ENCODE measurements at regions not wholly inside any gene's neighbourhood (a gene's known extent, or its start where the extent isn't known, plus 50 kb on each side); places are given as distances from the start of the nearest gene placed in this dataset.

DNA sequence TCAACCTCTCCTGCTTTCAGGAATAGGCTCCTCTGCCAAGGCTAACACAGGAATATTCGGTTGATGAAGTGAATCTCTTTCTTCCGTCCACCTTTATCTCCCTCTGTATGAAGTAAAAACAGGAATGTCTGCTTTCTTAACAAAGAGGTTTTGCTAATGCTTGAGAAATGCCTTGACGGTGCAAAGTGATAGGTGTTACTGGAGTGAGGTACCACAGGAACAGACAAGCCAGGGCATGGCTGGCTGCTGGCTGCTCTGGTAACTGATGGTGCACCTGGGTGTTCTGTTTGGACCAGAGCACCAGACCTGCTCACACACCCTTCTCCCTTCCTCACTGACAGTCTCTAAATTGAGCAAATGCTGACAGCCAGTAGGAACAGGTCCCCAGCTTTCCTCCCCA lies 174.0 kb upstream of the FBXL4 start:
- 41 to 54% (median 45%) methylated on average over 3 of the region's 3 CpGs for WGBS, 4 donors
- Histone ChIP-seq H3K4me1 (replicated peaks in 1 of 2) (no peaks in the 10 kb centered on the region), H3K36me3 (replicated peaks in 1 of 2) (no peaks in the 10 kb centered on the region), H3K4me3 (no peak overlapping the region), H3K27ac (no peak overlapping the region), H3K9me3 (replicated peaks in 1 of 3) (no peaks in the 10 kb centered on the region), H3K27me3 (no peaks in the 10 kb centered on the region)
- DNase-seq = no peak
- TF ChIP-seq, protein P1, sequence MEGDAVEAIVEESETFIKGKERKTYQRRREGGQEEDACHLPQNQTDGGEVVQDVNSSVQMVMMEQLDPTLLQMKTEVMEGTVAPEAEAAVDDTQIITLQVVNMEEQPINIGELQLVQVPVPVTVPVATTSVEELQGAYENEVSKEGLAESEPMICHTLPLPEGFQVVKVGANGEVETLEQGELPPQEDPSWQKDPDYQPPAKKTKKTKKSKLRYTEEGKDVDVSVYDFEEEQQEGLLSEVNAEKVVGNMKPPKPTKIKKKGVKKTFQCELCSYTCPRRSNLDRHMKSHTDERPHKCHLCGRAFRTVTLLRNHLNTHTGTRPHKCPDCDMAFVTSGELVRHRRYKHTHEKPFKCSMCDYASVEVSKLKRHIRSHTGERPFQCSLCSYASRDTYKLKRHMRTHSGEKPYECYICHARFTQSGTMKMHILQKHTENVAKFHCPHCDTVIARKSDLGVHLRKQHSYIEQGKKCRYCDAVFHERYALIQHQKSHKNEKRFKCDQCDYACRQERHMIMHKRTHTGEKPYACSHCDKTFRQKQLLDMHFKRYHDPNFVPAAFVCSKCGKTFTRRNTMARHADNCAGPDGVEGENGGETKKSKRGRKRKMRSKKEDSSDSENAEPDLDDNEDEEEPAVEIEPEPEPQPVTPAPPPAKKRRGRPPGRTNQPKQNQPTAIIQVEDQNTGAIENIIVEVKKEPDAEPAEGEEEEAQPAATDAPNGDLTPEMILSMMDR (IDR thresholded peaks at IDR 0.05) = no peak
- TF ChIP-seq POLR2A (IDR thresholded peaks at IDR 0.05) = no peak
- intact Hi-C loops (cut with DNase I) = no loop called here

DNA sequence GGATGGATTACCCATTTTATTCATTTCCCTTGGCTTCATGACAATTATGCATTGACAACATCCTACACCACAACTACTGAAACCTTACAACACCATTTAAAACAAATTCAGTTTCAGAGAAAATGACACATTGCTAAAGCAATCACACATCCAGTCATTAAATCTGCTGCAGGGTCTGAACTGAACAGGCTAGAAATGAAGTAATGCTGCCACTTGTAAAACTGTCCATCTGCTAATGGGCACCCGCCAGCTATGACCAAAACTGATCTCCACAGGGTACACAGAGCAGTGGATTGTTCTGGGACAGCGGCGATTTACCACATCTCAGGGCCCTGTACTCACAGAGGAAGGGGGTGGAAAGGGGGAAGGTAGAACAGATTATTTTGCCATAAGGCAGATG lies 172.9 kb upstream of the FBXL4 start:
- Histone ChIP-seq H3K9me3 (replicated peaks in 1 of 3) (no peaks in the 10 kb centered on the region), H3K4me1 (replicated peaks in 1 of 2) (no peaks in the 10 kb centered on the region), H3K36me3 (replicated peaks in 1 of 2) (no peaks in the 10 kb centered on the region), H3K27ac (no peak overlapping the region), H3K4me3 (no peak overlapping the region), H3K27me3 (no peaks in the 10 kb centered on the region)
- WGBS, 4 donors = 83 to 96% (median 90%) methylated on average over 3 of the region's 3 CpGs
- intact Hi-C loops (cut with DNase I) = no loop called here
- no peak for DNase-seq
- TF ChIP-seq, protein P1 (IDR thresholded peaks at IDR 0.05) = no peak
- TF ChIP-seq POLR2A (IDR thresholded peaks at IDR 0.05) = no peak

DNA sequence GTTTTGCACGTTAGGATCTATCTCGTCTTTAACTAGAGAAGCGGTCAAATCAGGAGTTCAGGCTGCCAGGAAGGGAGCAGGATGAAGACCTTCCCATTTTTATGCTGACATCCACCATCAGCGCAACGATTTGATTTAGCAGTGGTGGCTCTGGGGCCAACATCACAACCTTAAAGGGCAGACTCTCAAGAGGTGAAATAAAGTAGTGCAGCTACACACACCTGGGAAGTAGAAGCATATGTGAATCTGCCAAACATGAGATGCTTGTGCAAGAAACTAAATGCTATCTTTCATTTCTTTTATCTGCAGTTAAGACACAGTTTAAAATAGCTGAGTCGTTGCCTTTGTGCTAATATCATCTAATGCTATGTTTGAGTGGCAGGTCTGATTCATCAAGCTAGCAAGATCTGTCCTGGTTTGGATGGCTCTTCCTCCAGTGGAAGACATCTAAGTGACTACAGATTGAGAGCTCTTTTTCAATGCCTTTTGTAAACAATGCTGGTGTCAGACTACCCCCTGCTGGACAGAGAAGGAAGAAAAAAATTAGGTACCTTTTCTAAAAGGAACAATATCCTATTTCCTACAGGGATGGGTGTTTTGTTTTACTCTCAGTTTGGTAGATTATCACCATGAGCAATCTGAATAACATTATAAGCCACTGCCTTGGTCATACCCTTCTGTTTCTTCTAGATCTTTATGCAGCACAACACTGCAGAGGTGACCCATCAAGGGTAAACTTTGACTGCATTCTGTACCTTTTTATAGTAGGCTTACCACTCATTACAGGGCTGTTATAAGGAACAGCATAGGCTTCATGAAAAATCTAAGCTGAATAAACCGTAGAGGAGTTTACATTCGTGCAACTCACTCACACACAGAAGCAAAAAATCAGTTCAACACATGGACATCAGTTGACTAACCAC lies 171.6 kb upstream of the FBXL4 start:
- Histone ChIP-seq H3K36me3 (replicated peaks in 1 of 2) (no peaks in the 10 kb centered on the region), H3K27ac (no peak overlapping the region), H3K9me3 (replicated peaks in 1 of 3) (no peaks in the 10 kb centered on the region), H3K4me1 (replicated peaks in 1 of 2) (no peaks in the 10 kb centered on the region), H3K27me3 (no peaks in the 10 kb centered on the region), H3K4me3 (no peak overlapping the region)
- intact Hi-C loops (cut with DNase I) = loop anchor here (10.0 kb wide), 2 partner anchors 275 to 1625 kb away; no protein-coding TSS in a partner anchor
- no peak for TF ChIP-seq POLR2A (IDR thresholded peaks at IDR 0.05)
- TF ChIP-seq, protein P1 (IDR thresholded peaks at IDR 0.05) = peak; percentile 64 to 79 (median 72)
- 39 to 44% (median 41%) methylated on average over 8 of the region's 8 CpGs for WGBS, 4 donors
- peak in 5 of 7 donors; percentile 9 to 46 (median 33) for DNase-seq

DNA sequence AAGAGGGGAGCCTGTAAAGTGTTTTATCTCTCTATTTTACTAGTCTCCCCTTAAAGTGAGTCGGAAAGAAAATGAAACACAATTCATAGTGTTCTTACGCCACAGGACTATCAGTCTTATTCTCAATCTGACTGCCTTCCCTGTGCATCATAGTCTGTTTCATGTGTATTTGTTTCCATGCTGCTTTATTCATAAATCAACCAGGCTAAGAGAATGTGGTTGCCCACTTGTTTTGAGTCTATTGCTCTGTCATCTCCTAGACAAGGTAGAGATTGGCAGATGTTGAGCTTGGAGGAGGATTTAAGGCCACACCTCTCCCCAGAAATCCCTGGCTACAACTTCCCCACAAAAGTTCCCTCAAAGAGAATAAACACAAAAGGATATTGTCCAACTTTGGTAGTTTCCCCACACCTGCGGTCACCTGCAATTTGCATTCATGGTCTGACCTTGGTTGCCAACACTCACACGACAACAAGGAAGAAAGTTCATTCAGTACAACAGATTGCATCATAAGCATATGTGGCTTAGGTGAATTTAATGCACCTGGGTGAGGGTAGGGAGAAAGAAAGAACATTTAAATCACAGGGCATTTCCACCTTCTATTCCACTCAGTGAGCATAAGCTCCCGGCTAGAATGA lies 167.1 kb upstream of the FBXL4 start:
- Histone ChIP-seq H3K27ac (no peak overlapping the region), H3K4me1 (replicated peaks in 1 of 2) (no peaks in the 10 kb centered on the region), H3K36me3 (replicated peaks in 1 of 2) (no peaks in the 10 kb centered on the region), H3K9me3 (replicated peaks in 1 of 3) (no peaks in the 10 kb centered on the region), H3K4me3 (no peak overlapping the region), H3K27me3 (peaks cover 5% of the 10 kb centered on the region)
- intact Hi-C loops (cut with DNase I) = loop anchor here (10.0 kb wide), 2 partner anchors 270 to 1620 kb away; no protein-coding TSS in a partner anchor
- TF ChIP-seq, protein P1 (IDR thresholded peaks at IDR 0.05) = no peak
- no peak for TF ChIP-seq POLR2A (IDR thresholded peaks at IDR 0.05)
- WGBS, 4 donors = 82 to 92% (median 82%) methylated on average over 5 of the region's 5 CpGs
- DNase-seq = no peak

Measured in adrenal gland (tissue), 9 donors.